GM13977 (cell line): ENCODE measurements at regions not wholly inside any gene's neighbourhood (a gene's known extent, or its start where the extent isn't known, plus 50 kb on each side); places are given as distances from the start of the nearest gene placed in this dataset.

ENCODE experiments used
- DNase-seq: peaks from one replicate; pipeline ENCODE4 v3.0.0; 2012; ENCODE audit warnings: low spot score
- in situ Hi-C: fragments of 300-500 bp; cut with MboI; formaldehyde crosslinking; loops from one replicate; pipeline ENCODE4 v1.12.0; 2022; ENCODE audit warnings: low sequenced_read_pairs, low pct_unique_long_range_greater_than_20kb, mixed read lengths, inconsistent platforms; ENCODE audit not compliant: unreplicated experiment
- TF ChIP-seq, protein P1 (sequence below): IDR thresholded peaks from 2 replicates; pipeline ENCODE4 v1.5.1; 2012; ENCODE audit warnings: mild to moderate bottlenecking, control low read depth; ENCODE audit not compliant: insufficient read depth; ENCODE audit errors: extremely low read depth, missing control alignments

DNA sequence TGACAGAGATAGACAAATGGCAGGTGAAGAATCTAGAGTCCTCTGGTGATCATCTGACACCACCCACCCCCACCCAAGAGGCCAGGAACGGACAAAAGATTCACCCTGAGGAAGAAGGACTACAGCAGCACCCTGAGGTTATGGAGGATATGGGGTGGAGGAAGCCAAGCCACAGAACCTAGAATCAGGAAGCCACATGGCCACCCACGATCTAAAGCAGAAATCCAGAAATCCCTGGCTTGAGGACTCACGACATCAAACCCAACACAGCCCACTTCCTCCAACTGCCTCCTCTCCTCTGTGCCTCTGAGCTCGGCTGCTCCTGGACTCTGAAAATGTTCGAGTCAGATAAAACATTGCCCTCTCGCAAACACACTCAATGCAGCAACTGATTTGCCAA, 364.3 kb downstream of the SHANK2 start:
- in situ Hi-C loops = no loop called here
- TF ChIP-seq, protein P1, sequence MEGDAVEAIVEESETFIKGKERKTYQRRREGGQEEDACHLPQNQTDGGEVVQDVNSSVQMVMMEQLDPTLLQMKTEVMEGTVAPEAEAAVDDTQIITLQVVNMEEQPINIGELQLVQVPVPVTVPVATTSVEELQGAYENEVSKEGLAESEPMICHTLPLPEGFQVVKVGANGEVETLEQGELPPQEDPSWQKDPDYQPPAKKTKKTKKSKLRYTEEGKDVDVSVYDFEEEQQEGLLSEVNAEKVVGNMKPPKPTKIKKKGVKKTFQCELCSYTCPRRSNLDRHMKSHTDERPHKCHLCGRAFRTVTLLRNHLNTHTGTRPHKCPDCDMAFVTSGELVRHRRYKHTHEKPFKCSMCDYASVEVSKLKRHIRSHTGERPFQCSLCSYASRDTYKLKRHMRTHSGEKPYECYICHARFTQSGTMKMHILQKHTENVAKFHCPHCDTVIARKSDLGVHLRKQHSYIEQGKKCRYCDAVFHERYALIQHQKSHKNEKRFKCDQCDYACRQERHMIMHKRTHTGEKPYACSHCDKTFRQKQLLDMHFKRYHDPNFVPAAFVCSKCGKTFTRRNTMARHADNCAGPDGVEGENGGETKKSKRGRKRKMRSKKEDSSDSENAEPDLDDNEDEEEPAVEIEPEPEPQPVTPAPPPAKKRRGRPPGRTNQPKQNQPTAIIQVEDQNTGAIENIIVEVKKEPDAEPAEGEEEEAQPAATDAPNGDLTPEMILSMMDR = no peak
- DNase-seq = no peak

DNA sequence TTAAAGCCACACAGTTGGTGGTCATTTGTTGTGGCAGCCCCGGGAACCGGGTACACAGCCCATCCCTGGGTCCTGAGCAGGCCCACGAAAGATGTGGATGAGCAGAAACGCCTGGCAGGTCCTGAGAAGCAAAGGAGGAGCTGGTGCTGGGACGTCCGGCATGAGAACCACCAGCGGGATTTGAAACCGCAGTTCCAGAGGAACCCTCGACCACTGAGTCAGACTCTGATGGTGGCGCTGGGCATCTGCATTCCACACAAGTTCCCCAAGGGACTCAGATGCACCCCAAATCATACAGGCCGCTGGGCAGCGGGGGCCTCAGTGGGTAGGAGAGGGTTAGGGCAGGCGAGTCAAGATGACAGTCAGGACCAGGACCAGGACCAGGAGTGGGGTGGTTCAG, 363.0 kb downstream of the SHANK2 start:
- in situ Hi-C loops = no loop called here
- TF ChIP-seq, protein P1 = no peak
- no peak for DNase-seq

DNA sequence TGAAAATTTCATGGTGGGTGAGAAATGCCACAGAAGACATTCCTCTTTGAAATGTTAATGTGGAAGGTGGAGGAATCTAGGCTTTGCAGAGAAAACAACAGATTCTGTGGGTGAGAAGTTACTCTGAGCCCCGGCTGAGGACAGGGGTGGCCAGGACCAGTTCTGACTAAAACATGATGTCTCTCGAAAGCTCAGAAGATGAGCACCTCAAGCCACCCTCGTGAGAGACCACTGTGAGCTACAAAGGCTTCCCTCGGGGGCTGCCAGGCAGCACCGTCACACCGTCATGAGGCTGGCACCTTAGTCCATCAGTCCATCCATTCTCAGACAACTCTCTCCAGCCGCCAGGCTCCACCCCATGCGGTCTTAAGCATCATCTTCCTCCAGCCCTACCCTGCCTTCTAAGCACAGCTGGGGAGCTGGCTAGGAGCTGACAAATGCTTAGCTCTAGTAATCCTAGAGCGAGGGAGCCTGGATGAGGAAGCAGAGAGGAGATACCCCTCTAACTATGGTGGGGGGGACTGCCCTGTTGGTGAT, 360.5 kb downstream of the SHANK2 start:
- TF ChIP-seq, protein P1 = no peak
- in situ Hi-C loops = no loop called here
- DNase-seq = no peak

DNA sequence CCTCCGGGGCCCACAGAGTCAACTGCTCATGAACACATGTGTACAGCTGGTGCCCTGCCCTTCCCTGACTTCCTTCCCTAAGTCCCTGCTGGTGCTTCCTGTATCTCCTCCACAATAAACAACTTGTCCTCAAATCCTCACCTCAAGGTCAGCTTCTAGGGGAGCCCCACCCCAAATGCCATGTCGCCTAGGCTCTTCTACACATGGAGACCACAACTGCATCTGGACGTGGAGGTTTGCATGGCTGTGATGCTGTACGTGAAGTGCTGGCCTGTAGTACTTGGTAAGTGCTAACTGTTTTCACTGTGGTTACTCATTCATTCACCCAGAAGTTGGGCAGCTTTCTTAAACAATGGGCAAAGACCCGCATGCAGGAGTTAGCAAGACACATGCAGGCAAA, 359.5 kb downstream of the SHANK2 start:
- no peak for DNase-seq
- in situ Hi-C loops = no loop called here
- TF ChIP-seq, protein P1 = no peak

DNA sequence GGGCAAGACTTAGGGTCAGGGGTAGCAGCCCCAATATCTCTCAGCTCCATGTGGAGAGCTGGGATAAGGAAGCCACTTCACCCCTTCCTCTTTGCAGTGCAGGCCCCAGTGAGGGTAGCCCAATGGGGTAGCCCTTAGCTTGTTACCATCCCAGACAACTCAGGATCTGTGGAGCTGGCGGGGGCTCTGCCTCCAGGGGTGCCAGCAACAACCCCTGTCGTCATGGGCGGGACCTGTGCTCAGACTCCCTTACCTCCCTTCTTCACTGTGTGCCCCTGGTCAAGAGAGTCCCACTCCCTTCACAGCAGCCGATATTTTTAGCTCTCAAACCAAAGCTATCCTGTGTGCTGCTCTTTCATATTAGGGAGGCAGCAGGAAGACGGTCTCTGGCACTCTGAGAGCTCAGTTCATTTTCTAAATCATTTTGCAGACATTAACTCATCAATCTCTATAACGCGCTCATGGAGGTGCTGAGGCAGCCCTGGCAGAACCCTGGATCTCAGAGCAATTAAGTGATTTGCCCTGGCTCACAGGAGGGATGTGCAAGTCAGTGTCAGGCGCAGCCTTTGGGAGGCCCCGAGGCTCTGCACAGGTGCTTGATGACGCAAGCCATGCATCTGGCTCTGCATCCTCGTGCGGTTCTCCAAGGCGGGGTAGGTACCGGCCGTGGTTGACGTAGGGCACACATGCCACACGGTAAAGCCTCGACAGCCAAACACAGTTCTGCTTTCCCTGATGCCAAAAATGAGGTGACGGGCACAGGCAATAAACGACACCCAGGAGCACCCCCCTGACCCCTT, 357.6 kb downstream of the SHANK2 start:
- in situ Hi-C loops = no loop called here
- DNase-seq = no peak
- TF ChIP-seq, protein P1 = no peak

DNA sequence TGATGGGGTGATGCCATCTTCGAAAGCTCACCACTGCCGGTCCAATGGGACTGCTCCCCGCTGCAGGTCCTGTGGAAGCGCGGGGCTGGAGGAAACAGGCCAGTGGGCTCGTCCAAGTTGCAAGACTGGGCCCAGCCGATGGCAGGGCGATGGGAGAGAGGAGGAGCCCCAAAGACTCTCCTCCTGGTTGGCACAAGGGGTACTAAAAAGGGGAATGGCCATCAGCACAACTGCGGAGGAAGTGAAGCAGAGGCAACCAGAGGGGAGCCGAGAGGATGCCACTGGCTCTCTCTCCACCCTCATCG, 357.1 kb downstream of the SHANK2 start:
- DNase-seq = no peak
- in situ Hi-C loops = no loop called here
- TF ChIP-seq, protein P1 = no peak
